ENCODE measurements at regions not wholly inside any gene's neighbourhood (a gene's known extent, or its start where the extent isn't known, plus 50 kb on each side); places are given as distances from the start of the nearest gene placed in this dataset.

DNA sequence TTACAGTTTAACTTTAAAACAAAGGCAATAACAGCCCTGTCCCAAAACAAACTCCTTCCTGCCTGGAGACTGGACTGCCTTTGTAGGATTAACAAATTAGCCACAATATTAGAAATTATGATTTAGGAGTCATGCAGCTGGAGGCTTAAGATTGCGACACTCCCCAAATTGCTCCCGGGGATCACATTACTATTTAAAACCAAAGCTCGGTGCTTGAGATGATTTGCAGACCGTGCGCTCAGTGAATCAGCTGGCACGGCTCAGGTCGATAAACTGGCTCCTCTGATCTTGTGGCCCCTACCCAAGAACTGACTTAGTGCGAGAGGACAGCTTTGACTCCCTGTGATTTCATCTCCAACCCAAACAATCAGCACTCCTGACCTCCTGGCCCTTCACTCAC, 829.3 kb downstream of the NLGN4X start:
- TF ChIP-seq, protein P1, sequence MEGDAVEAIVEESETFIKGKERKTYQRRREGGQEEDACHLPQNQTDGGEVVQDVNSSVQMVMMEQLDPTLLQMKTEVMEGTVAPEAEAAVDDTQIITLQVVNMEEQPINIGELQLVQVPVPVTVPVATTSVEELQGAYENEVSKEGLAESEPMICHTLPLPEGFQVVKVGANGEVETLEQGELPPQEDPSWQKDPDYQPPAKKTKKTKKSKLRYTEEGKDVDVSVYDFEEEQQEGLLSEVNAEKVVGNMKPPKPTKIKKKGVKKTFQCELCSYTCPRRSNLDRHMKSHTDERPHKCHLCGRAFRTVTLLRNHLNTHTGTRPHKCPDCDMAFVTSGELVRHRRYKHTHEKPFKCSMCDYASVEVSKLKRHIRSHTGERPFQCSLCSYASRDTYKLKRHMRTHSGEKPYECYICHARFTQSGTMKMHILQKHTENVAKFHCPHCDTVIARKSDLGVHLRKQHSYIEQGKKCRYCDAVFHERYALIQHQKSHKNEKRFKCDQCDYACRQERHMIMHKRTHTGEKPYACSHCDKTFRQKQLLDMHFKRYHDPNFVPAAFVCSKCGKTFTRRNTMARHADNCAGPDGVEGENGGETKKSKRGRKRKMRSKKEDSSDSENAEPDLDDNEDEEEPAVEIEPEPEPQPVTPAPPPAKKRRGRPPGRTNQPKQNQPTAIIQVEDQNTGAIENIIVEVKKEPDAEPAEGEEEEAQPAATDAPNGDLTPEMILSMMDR (IDR thresholded peaks at IDR 0.05) = no peak
- no peak for TF ChIP-seq POLR2A (IDR thresholded peaks at IDR 0.05; ENCODE audit: low read depth)
